ENCODE measurements at regions not wholly inside any gene's neighbourhood (a gene's known extent, or its start where the extent isn't known, plus 50 kb on each side); places are given as distances from the start of the nearest gene placed in this dataset.

GRCh38 chr12:58044966-58045365 is 103.6 kb downstream of the ATP23 start:
- TF ChIP-seq CTCF (IDR thresholded peaks at IDR 0.05; ENCODE audit: insufficient read depth, low read depth, low read length, missing control alignments), result no peak
- no peak overlapping the region for H3K4me3 ChIP-seq (ENCODE audit: low read depth, low read length)
- DNase-seq (ENCODE audit: low read depth), result no peak

DNA sequence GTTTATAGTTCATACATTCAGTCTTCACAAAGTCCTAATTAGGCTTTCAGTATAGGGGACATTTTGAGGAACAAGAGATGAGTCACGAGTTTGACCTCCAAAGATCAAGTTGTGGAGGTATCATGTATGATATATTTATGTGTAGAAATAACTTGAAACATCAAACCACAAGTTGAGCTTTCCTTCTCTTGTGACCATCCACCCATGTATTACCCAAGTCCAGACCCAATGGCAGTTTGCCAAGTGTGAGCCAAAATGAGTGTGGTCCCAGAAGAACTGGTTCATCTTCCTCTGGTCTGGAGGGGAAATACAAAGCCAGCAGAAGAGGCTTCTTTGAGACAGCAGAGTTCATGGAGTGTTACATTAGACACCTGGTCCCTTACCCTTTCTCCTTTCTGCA is 104.9 kb downstream of the ATP23 start:
- H3K4me3 ChIP-seq (ENCODE audit: low read depth, low read length), result no peak overlapping the region
- no peak for DNase-seq (ENCODE audit: low read depth)
- TF ChIP-seq CTCF (IDR thresholded peaks at IDR 0.05; ENCODE audit: insufficient read depth, low read depth, low read length, missing control alignments), result no peak

GRCh38 chr12:58051378-58051777 is 110.0 kb downstream of the ATP23 start:
- TF ChIP-seq CTCF (IDR thresholded peaks at IDR 0.05; ENCODE audit: insufficient read depth, low read depth, low read length, missing control alignments), result no peak
- no peak overlapping the region for H3K4me3 ChIP-seq (ENCODE audit: low read depth, low read length)
- DNase-seq (ENCODE audit: low read depth), result no peak

DNA sequence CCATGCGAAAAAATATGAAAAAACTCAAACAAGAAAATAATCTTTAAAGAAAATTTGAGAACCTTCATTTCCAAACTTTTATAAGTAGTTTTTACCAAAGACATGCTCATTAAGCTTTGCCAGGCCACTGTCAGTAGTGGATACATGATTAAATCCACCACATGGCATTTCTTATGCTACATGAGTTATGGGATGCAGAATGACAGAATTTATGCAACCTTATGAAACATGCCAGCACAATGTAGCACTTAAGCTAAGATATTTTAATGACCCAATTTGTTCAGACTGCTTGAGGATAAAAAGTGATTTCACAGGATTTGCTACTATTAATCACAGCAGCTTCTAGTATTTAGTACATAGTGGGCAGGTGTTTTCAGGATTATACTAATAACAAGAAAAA is 123.3 kb downstream of the ATP23 start:
- no peak overlapping the region for H3K4me3 ChIP-seq (ENCODE audit: low read depth, low read length)
- no peak for DNase-seq (ENCODE audit: low read depth)
- no peak for TF ChIP-seq CTCF (IDR thresholded peaks at IDR 0.05; ENCODE audit: insufficient read depth, low read depth, low read length, missing control alignments)

DNA sequence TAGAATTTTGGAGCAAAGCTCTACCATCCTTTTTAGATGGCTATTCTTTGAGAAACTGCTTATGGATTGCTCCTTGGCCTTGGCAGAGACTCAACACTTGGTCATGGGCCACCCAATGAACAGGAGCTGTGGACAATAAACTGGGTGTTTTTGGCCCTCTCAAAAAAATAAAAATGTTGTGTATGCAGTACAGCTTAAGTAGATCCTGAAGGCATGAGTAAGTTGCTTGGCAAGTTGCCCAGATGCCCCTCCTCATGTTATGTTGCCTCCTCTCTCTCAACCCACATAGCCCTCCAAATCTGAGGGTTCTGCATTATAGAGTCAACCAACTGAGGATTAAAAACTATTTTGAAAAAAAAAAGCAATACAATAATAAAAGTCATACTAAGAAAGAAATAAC is 124.9 kb downstream of the ATP23 start:
- no peak for DNase-seq (ENCODE audit: low read depth)
- TF ChIP-seq CTCF (IDR thresholded peaks at IDR 0.05; ENCODE audit: insufficient read depth, low read depth, low read length, missing control alignments), result no peak
- no peak overlapping the region for H3K4me3 ChIP-seq (ENCODE audit: low read depth, low read length)

DNA sequence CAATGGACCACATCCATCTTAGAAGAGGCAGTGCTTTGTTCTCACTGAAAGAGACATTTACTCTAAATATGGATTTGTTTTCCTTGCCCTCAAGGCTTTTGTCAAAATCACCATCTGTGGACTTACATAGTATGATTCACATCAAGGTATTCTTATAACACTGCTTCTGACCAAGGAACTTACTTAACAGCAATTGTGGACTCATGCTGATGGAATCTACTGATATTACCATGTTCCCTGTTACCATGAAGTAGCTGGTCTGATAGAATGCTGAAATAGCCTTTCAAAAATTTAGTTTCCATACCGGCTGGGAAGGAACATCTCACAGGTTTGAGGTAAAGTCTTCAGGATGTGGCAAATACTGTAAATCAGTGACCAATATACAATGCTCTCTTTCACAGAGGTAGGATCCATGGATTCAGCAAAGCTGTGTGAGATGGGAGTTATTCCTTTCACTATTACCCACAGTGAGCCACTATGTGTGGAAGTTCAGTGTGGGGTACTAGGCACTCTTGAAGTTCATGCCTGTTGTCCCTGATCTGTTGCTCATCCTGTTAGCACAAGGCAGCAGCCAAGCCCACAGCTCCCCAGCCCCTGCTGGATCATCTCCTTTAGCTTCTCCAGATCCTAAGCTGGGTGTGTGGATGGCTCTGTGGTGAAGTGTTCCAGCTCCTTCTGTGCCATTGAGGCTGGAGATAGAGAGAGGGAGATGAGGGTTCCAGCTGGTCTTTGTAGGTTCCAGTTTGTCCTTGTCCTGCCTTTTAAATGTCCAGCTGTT is 126.4 kb downstream of the ATP23 start:
- DNase-seq (ENCODE audit: low read depth), result no peak
- H3K4me3 ChIP-seq (ENCODE audit: low read depth, low read length), result no peak overlapping the region
- TF ChIP-seq CTCF (IDR thresholded peaks at IDR 0.05; ENCODE audit: insufficient read depth, low read depth, low read length, missing control alignments), result no peak

DNA sequence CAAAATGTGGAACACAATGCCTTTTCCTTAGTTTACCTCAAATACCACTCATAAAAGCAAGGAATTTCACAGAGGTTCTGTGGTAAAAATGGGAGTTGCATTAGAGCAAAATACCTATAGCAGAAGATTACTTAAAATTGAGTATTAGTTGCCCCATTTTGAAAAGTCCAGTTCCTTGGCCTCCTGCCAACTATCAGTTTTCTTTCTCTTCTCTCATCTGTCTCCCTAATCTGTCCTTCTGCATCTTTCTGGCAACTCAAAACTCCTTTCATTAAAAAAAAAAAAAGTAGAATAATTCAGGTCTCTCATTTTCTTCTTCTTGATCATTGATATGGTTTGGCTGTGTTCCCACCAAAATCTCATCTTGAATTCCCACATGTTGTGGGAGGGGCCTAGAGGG is 127.3 kb downstream of the ATP23 start:
- DNase-seq (ENCODE audit: low read depth), result no peak
- no peak overlapping the region for H3K4me3 ChIP-seq (ENCODE audit: low read depth, low read length)
- TF ChIP-seq CTCF (IDR thresholded peaks at IDR 0.05; ENCODE audit: insufficient read depth, low read depth, low read length, missing control alignments), result no peak

All from GM12865 (cell line).